ENCODE measurements at regions not wholly inside any gene's neighbourhood (a gene's known extent, or its start where the extent isn't known, plus 50 kb on each side); places are given as distances from the start of the nearest gene placed in this dataset.

DNA sequence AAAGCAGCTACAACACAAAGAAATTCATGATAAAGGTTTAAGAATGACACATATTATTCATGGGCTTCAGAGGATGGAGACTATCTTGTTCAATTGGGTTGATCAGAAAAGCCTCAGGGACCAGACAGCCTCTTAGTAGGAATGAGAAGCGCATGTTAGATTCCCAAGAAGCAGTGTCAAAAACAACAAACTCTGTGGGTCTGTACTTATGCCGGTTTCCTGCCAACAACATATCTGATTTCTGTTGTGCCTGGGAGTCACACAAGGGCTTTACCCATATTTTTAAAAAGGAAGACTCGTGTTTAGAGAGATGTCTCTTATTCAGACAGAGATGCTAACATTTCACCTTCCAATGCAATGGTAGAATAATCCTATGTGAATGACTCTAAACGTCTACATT, 2180.6 kb upstream of the CELF4 start:
- intact Hi-C loops (cut with micrococcal nuclease), result no loop called here
- CTCF ChIA-PET, result no interaction called here
- no peaks in the 10 kb centered on the region for H3K9me3 Mint-ChIP-seq (ENCODE audit: unreplicated experiment)
- POLR2A ChIA-PET, result no interaction called here
- H3K36me3 Mint-ChIP-seq (ENCODE audit: insufficient read depth, unreplicated experiment), result no peaks in the 10 kb centered on the region
- H3K27ac Mint-ChIP-seq (ENCODE audit: low read depth, unreplicated experiment), result no peak overlapping the region
- no TSS peak for BruUV-seq (replicated peaks)
- peaks cover 7% of the 10 kb centered on the region for H3K4me1 Mint-ChIP-seq (ENCODE audit: insufficient read depth, unreplicated experiment)
- no peak overlapping the region for H3K4me3 Mint-ChIP-seq (ENCODE audit: unreplicated experiment)
- no peak for DNase-seq (ENCODE audit: unreplicated experiment)
- H3K27me3 Mint-ChIP-seq (ENCODE audit: insufficient read depth, unreplicated experiment), result no peaks in the 10 kb centered on the region
- TF ChIP-seq, protein P1, sequence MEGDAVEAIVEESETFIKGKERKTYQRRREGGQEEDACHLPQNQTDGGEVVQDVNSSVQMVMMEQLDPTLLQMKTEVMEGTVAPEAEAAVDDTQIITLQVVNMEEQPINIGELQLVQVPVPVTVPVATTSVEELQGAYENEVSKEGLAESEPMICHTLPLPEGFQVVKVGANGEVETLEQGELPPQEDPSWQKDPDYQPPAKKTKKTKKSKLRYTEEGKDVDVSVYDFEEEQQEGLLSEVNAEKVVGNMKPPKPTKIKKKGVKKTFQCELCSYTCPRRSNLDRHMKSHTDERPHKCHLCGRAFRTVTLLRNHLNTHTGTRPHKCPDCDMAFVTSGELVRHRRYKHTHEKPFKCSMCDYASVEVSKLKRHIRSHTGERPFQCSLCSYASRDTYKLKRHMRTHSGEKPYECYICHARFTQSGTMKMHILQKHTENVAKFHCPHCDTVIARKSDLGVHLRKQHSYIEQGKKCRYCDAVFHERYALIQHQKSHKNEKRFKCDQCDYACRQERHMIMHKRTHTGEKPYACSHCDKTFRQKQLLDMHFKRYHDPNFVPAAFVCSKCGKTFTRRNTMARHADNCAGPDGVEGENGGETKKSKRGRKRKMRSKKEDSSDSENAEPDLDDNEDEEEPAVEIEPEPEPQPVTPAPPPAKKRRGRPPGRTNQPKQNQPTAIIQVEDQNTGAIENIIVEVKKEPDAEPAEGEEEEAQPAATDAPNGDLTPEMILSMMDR (IDR thresholded peaks at IDR 0.05; ENCODE audit: unreplicated experiment), result no peak

DNA sequence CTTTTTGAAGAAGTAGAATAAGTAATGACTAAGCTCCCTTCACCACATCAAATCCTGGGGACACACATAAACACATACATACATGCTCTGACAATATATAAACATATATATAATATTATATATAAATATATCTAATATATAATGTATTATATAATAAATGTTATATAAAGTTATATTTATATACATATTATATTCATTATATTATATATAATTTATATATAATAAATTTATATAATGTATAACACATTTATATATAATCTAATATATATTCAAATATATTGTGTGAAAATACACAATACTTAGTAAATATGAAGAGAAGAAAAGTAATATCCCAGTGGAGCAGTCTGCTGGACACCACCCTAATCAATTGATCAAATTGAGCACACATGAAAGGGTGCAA, 2177.9 kb upstream of the CELF4 start:
- no peak overlapping the region for H3K4me3 Mint-ChIP-seq (ENCODE audit: unreplicated experiment)
- no peaks in the 10 kb centered on the region for H3K9me3 Mint-ChIP-seq (ENCODE audit: unreplicated experiment)
- ChIA-PET POLR2A (no interaction called here), CTCF (no interaction called here)
- TF ChIP-seq, protein P1 (IDR thresholded peaks at IDR 0.05; ENCODE audit: unreplicated experiment), result no peak
- BruUV-seq (replicated peaks), result no TSS peak
- no peak overlapping the region for H3K27ac Mint-ChIP-seq (ENCODE audit: low read depth, unreplicated experiment)
- no peaks in the 10 kb centered on the region for H3K27me3 Mint-ChIP-seq (ENCODE audit: insufficient read depth, unreplicated experiment)
- H3K36me3 Mint-ChIP-seq (ENCODE audit: insufficient read depth, unreplicated experiment), result no peaks in the 10 kb centered on the region
- H3K4me1 Mint-ChIP-seq (ENCODE audit: insufficient read depth, unreplicated experiment), result peaks cover 7% of the 10 kb centered on the region
- intact Hi-C loops (cut with micrococcal nuclease), result no loop called here
- DNase-seq (ENCODE audit: unreplicated experiment), result no peak

DNA sequence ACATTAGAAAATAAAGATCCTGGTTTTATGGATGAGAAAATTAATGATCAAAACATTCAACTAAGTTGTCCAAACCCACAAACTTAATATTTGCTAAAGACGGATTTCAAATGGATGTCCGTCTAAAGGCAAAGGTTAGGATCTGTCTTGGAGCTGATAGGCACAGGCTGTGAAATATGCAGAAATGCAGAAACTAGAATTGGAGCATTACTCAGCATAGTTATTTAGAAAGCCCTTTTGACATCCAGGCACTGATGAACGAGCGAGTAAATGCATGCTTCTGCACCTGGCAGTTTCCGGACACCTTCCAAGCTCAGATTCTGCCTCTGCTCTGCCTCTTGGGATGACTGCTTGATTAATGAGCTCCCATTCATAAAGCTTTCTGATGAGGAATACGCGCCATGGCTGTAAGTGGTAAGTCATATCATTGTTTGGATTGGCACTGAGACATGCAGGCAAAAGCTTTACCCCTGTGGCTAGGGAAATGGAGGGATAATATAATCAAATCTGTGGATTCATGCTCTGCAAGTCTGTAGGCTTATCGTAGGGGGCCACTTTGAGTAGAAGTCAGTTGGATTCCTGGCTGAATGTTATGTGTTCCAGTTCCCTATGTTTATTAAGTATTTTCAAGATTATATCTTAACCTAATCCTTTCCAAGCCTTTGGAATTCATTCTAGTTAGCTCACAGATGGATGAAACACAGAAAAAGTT, 2176.3 kb upstream of the CELF4 start:
- Mint-ChIP-seq H3K27ac (ENCODE audit: low read depth, unreplicated experiment) (no peak overlapping the region), H3K9me3 (ENCODE audit: unreplicated experiment) (no peaks in the 10 kb centered on the region), H3K4me3 (ENCODE audit: unreplicated experiment) (no peak overlapping the region), H3K4me1 (ENCODE audit: insufficient read depth, unreplicated experiment) (peaks cover 4% of the 10 kb centered on the region), H3K36me3 (ENCODE audit: insufficient read depth, unreplicated experiment) (no peaks in the 10 kb centered on the region), H3K27me3 (ENCODE audit: insufficient read depth, unreplicated experiment) (no peaks in the 10 kb centered on the region)
- ChIA-PET CTCF (interaction anchor here (1.0 kb wide), 1 partner anchor 13 kb away, joined by 3 read pairs; no protein-coding TSS in a partner anchor), POLR2A (interaction anchor here (0.7 to 1.6 kb wide), 3 partner anchors 23 to 1216 kb away, joined by 3 to 6 read pairs (median 3); no protein-coding TSS in a partner anchor)
- intact Hi-C loops (cut with micrococcal nuclease), result no loop called here
- TF ChIP-seq, protein P1 (IDR thresholded peaks at IDR 0.05; ENCODE audit: unreplicated experiment), result no peak
- DNase-seq (ENCODE audit: unreplicated experiment), result no peak
- BruUV-seq (replicated peaks), result no TSS peak

DNA sequence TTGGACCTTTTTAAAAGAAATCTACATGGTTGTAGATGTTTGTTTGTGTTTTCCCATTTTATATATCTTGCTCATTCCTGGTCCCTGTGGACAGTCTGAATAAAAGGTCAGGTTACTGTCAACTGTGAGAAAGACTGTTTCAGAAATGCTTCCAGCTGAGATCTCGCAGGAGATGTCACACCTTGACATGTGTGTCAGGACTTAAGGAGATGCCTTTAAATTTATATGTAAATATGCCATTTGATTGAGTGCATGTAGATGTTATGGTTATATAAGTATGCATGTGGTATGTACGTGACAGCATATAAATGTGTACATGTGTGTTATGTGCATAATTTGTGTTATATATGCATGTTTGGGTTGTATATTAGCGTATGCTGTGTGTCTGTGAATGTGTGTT, 2172.3 kb upstream of the CELF4 start:
- ChIA-PET CTCF (interaction anchor here (0.5 kb wide), 1 partner anchor 37 kb away, joined by 4 read pairs; no protein-coding TSS in a partner anchor), POLR2A (no interaction called here)
- BruUV-seq (replicated peaks), result no TSS peak
- Mint-ChIP-seq H3K36me3 (ENCODE audit: insufficient read depth, unreplicated experiment) (no peaks in the 10 kb centered on the region), H3K27ac (ENCODE audit: low read depth, unreplicated experiment) (no peak overlapping the region), H3K27me3 (ENCODE audit: insufficient read depth, unreplicated experiment) (no peaks in the 10 kb centered on the region), H3K9me3 (ENCODE audit: unreplicated experiment) (no peaks in the 10 kb centered on the region), H3K4me3 (ENCODE audit: unreplicated experiment) (no peak overlapping the region), H3K4me1 (ENCODE audit: insufficient read depth, unreplicated experiment) (no peaks in the 10 kb centered on the region)
- intact Hi-C loops (cut with micrococcal nuclease), result no loop called here
- DNase-seq (ENCODE audit: unreplicated experiment), result no peak
- TF ChIP-seq, protein P1 (IDR thresholded peaks at IDR 0.05; ENCODE audit: unreplicated experiment), result no peak

Measured in MCF 10A (cell line).